ENCODE measurements at regions not wholly inside any gene's neighbourhood (a gene's known extent, or its start where the extent isn't known, plus 50 kb on each side); places are given as distances from the start of the nearest gene placed in this dataset.

- Mint-ChIP-seq H3K36me3 (ENCODE audit: low read depth) (no peaks in the 10 kb centered on the region), H3K4me3 (no peak overlapping the region), H3K27me3 (no peaks in the 10 kb centered on the region), H3K4me1 (ENCODE audit: low read depth) (no peaks in the 10 kb centered on the region), H3K27ac (no peak overlapping the region), H3K9me3 (peaks cover 2% of the 10 kb centered on the region)
- ATAC-seq (ENCODE audit: poor library complexity) (no peak), DNase-seq (no peak)
- POLR2A ChIA-PET, result no interaction called here
- no peak for TF ChIP-seq CTCF (IDR thresholded peaks at IDR 0.05)
- Histone ChIP-seq H3K36me3 (ENCODE audit: insufficient read depth, low read length) (no peaks in the 10 kb centered on the region), H3K4me1 (ENCODE audit: insufficient read depth, low read length) (no peaks in the 10 kb centered on the region), H3K9me3 (ENCODE audit: control insufficient read depth in 1 of 2, insufficient read depth in 1 of 2, low read length in 2 of 2) (peaks cover 0 to 14% of the 10 kb centered on the region in 2 experiments), H3K4me3 (ENCODE audit: low read length) (no peak overlapping the region), H3K27ac (ENCODE audit: low read depth in 1 of 2, low read length in 2 of 2) (no peak overlapping the region), H3K27me3 (ENCODE audit: control insufficient read depth in 1 of 2, insufficient read depth in 2 of 2, low read length in 2 of 2) (no peaks in the 10 kb centered on the region)
- intact Hi-C loops (cut with DNase I, micrococcal nuclease), result no loop called here
- CTCF ChIA-PET, result no interaction called here
These were observed 602.1 kb downstream of the RAB28 start for GRCh38 chr4:12881945-12882584.

- no peaks in the 10 kb centered on the region for H3K27me3 ChIP-seq (ENCODE audit: control insufficient read depth in 1 of 2, insufficient read depth in 2 of 2, low read length in 2 of 2)
- H3K4me3 Mint-ChIP-seq, result no peak overlapping the region
- no peaks in the 10 kb centered on the region for H3K4me1 Mint-ChIP-seq (ENCODE audit: low read depth)
- H3K27me3 Mint-ChIP-seq, result no peaks in the 10 kb centered on the region
- H3K4me1 ChIP-seq (ENCODE audit: insufficient read depth, low read length), result no peaks in the 10 kb centered on the region
- no peak overlapping the region for H3K27ac ChIP-seq (ENCODE audit: low read depth in 1 of 2, low read length in 2 of 2)
- ChIA-PET CTCF (no interaction called here), POLR2A (no interaction called here)
- peaks cover 0 to 8% of the 10 kb centered on the region in 2 experiments for H3K9me3 ChIP-seq (ENCODE audit: control insufficient read depth in 1 of 2, insufficient read depth in 1 of 2, low read length in 2 of 2)
- DNase-seq (no peak), ATAC-seq (ENCODE audit: poor library complexity) (no peak)
- peaks cover 2% of the 10 kb centered on the region for H3K9me3 Mint-ChIP-seq
- H3K36me3 Mint-ChIP-seq (ENCODE audit: low read depth), result no peaks in the 10 kb centered on the region
- no peak for TF ChIP-seq CTCF (IDR thresholded peaks at IDR 0.05)
- no peak overlapping the region for H3K4me3 ChIP-seq (ENCODE audit: low read length)
- H3K36me3 ChIP-seq (ENCODE audit: insufficient read depth, low read length), result no peaks in the 10 kb centered on the region
- no peak overlapping the region for H3K27ac Mint-ChIP-seq
- intact Hi-C loops (cut with DNase I, micrococcal nuclease), result no loop called here
These were observed 603.3 kb downstream of the RAB28 start for GRCh38 chr4:12880844-12881243.

GRCh38 chr4:12879496-12879895, 604.6 kb downstream of the RAB28 start:
- intact Hi-C loops (cut with DNase I, micrococcal nuclease), result no loop called here
- H3K36me3 Mint-ChIP-seq (ENCODE audit: low read depth), result no peaks in the 10 kb centered on the region
- no peak overlapping the region for H3K27ac Mint-ChIP-seq
- H3K4me1 Mint-ChIP-seq (ENCODE audit: low read depth), result no peaks in the 10 kb centered on the region
- Histone ChIP-seq H3K36me3 (ENCODE audit: insufficient read depth, low read length) (no peaks in the 10 kb centered on the region), H3K9me3 (ENCODE audit: control insufficient read depth in 1 of 2, insufficient read depth in 1 of 2, low read length in 2 of 2) (peaks cover 0 to 2% of the 10 kb centered on the region in 2 experiments), H3K4me3 (ENCODE audit: low read length) (no peak overlapping the region), H3K4me1 (ENCODE audit: insufficient read depth, low read length) (no peaks in the 10 kb centered on the region), H3K27me3 (ENCODE audit: control insufficient read depth in 1 of 2, insufficient read depth in 2 of 2, low read length in 2 of 2) (no peaks in the 10 kb centered on the region), H3K27ac (ENCODE audit: low read depth in 1 of 2, low read length in 2 of 2) (no peak overlapping the region)
- CTCF ChIA-PET, result no interaction called here
- no peak for TF ChIP-seq CTCF (IDR thresholded peaks at IDR 0.05)
- H3K9me3 Mint-ChIP-seq, result peaks cover 2% of the 10 kb centered on the region
- DNase-seq (no peak), ATAC-seq (ENCODE audit: poor library complexity) (no peak)
- POLR2A ChIA-PET, result no interaction called here
- H3K4me3 Mint-ChIP-seq, result no peak overlapping the region
- no peaks in the 10 kb centered on the region for H3K27me3 Mint-ChIP-seq
